ENCODE measurements at regions not wholly inside any gene's neighbourhood (a gene's known extent, or its start where the extent isn't known, plus 50 kb on each side); places are given as distances from the start of the nearest gene placed in this dataset.

- H3K4me3 ChIP-seq (ENCODE audit: low read depth, low read length), result no peak overlapping the region
- no peak for TF ChIP-seq CTCF (IDR thresholded peaks at IDR 0.05; ENCODE audit: control insufficient read depth, extremely low read depth, insufficient read depth)
- no peak for DNase-seq (ENCODE audit: low read depth)
Observed at GRCh38 chr14:83197271-83197670, 1663.6 kb upstream of the SEL1L start.

GRCh38 chr14:83207550-83207949, 1673.9 kb upstream of the SEL1L start:
- H3K4me3 ChIP-seq (ENCODE audit: low read depth, low read length), result no peak overlapping the region
- no peak for DNase-seq (ENCODE audit: low read depth)
- TF ChIP-seq CTCF (IDR thresholded peaks at IDR 0.05; ENCODE audit: control insufficient read depth, extremely low read depth, insufficient read depth), result no peak

- TF ChIP-seq CTCF (IDR thresholded peaks at IDR 0.05; ENCODE audit: control insufficient read depth, extremely low read depth, insufficient read depth), result no peak
- no peak overlapping the region for H3K4me3 ChIP-seq (ENCODE audit: low read depth, low read length)
- DNase-seq (ENCODE audit: low read depth), result no peak
Observed at GRCh38 chr14:83208341-83208740, 1674.7 kb upstream of the SEL1L start.

- TF ChIP-seq CTCF (IDR thresholded peaks at IDR 0.05; ENCODE audit: control insufficient read depth, extremely low read depth, insufficient read depth), result no peak
- H3K4me3 ChIP-seq (ENCODE audit: low read depth, low read length), result no peak overlapping the region
- DNase-seq (ENCODE audit: low read depth), result no peak
Observed at GRCh38 chr14:83217492-83217891, 1683.8 kb upstream of the SEL1L start.

- no peak for DNase-seq (ENCODE audit: low read depth)
- no peak overlapping the region for H3K4me3 ChIP-seq (ENCODE audit: low read depth, low read length)
Observed at GRCh38 chr14:83247924-83248639, 1714.4 kb upstream of the SEL1L start.

GRCh38 chr14:83251402-83251801, 1717.7 kb upstream of the SEL1L start:
- no peak for DNase-seq (ENCODE audit: low read depth)
- H3K4me3 ChIP-seq (ENCODE audit: low read depth, low read length), result no peak overlapping the region
- TF ChIP-seq CTCF (IDR thresholded peaks at IDR 0.05; ENCODE audit: control insufficient read depth, extremely low read depth, insufficient read depth), result no peak

More at GRCh38 chr14:83247924-83248639, 1714.4 kb upstream of the SEL1L start:
- no peak for TF ChIP-seq CTCF (IDR thresholded peaks at IDR 0.05; ENCODE audit: control insufficient read depth, extremely low read depth, insufficient read depth)

GRCh38 chr14:83253870-83254269, 1720.2 kb upstream of the SEL1L start:
- no peak for DNase-seq (ENCODE audit: low read depth)
- no peak overlapping the region for H3K4me3 ChIP-seq (ENCODE audit: low read depth, low read length)
- TF ChIP-seq CTCF (IDR thresholded peaks at IDR 0.05; ENCODE audit: control insufficient read depth, extremely low read depth, insufficient read depth), result no peak

All from LNCaP clone FGC (cell line).